ENCODE measurements at regions not wholly inside any gene's neighbourhood (a gene's known extent, or its start where the extent isn't known, plus 50 kb on each side); places are given as distances from the start of the nearest gene placed in this dataset.

DNA sequence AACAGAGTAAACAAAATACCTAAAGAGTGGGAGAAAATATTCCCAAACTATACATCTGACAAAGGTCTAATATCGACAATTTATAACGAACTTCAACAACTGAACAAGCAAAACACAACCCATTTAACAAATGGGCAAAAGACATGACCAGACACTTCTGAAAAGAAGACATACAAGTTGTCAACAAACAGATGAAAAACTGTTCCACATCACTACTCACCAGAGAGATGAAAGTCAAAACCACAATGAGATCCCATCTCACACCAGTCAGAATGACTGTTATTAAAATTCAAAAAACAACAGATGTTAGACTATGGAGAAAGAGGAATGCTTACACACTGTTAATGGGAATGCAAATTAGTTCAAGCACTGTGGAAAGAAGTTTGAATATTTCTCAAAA, 233.8 kb upstream of the EDNRB start:
- ChIA-PET CTCF (interaction anchor here (1.3 kb wide), 1 partner anchor 12 kb away, joined by 4 read pairs; no protein-coding TSS in a partner anchor), POLR2A (no interaction called here)
- no peak overlapping the region for H3K9ac ChIP-seq (ENCODE audit: low read length)
- Mint-ChIP-seq H3K9me3 (ENCODE audit: insufficient read depth) (peaks cover 2% of the 10 kb centered on the region), H3K4me1 (no peaks in the 10 kb centered on the region), H3K27me3 (no peaks in the 10 kb centered on the region), H3K4me3 (no peak overlapping the region), H3K27ac (peak overlapping the region; percentile 13)
- TF ChIP-seq, protein P1, sequence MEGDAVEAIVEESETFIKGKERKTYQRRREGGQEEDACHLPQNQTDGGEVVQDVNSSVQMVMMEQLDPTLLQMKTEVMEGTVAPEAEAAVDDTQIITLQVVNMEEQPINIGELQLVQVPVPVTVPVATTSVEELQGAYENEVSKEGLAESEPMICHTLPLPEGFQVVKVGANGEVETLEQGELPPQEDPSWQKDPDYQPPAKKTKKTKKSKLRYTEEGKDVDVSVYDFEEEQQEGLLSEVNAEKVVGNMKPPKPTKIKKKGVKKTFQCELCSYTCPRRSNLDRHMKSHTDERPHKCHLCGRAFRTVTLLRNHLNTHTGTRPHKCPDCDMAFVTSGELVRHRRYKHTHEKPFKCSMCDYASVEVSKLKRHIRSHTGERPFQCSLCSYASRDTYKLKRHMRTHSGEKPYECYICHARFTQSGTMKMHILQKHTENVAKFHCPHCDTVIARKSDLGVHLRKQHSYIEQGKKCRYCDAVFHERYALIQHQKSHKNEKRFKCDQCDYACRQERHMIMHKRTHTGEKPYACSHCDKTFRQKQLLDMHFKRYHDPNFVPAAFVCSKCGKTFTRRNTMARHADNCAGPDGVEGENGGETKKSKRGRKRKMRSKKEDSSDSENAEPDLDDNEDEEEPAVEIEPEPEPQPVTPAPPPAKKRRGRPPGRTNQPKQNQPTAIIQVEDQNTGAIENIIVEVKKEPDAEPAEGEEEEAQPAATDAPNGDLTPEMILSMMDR (IDR thresholded peaks at IDR 0.05): no peak
- TF ChIP-seq EZH2 (IDR thresholded peaks at IDR 0.05; ENCODE audit: borderline replicate concordance, insufficient read depth, low read depth, low read length, poor library complexity, severe bottlenecking): no peak
- no peak for ATAC-seq (ENCODE audit: low read depth)
- 73% methylated on average over 2 of the region's 2 CpGs for WGBS (ENCODE audit: insufficient coverage)
- intact Hi-C loops (cut with micrococcal nuclease): no loop called here
- H3K4me3 ChIP-seq (ENCODE audit: control extremely low read depth in 1 of 5, extremely low read depth in 1 of 5, insufficient read depth in 1 of 5, low read depth in 2 of 5, low read length in 4 of 5): no peak overlapping the region
- no peak overlapping the region for H3K4me2 ChIP-seq (replicated peaks; ENCODE audit: low read depth, low read length, poor library complexity, severe bottlenecking)
- H3K27me3 ChIP-seq (replicated peaks in 1 of 4; ENCODE audit: control extremely low read depth in 1 of 4, control insufficient read depth in 3 of 4, insufficient read depth in 4 of 4, low read length in 3 of 4): no peaks in the 10 kb centered on the region
- H2AFZ ChIP-seq (ENCODE audit: insufficient read depth, low read depth, low read length, poor library complexity, severe bottlenecking): no peak overlapping the region
- H3K4me1 ChIP-seq (ENCODE audit: control insufficient read depth in 2 of 2, insufficient read depth in 2 of 2, low read length in 2 of 2): no peaks in the 10 kb centered on the region
- no peaks in the 10 kb centered on the region for H3K79me2 ChIP-seq (ENCODE audit: control insufficient read depth, insufficient read depth, low read length)
- no peaks in the 10 kb centered on the region for H4K20me1 ChIP-seq (ENCODE audit: control insufficient read depth, insufficient read depth, low read length, poor library complexity, severe bottlenecking)
- H3K36me3 ChIP-seq (replicated peaks in 1 of 2; ENCODE audit: control extremely low read depth in 1 of 2, control insufficient read depth in 1 of 2, extremely low read depth in 1 of 2, insufficient read depth in 2 of 2, low read length in 1 of 2): no peaks in the 10 kb centered on the region
- no peak overlapping the region for H3K27ac ChIP-seq (ENCODE audit: low read length in 2 of 2)
- no peak for DNase-seq
- peaks cover 0 to 2% (median 0%) of the 10 kb centered on the region in 3 donors for H3K9me3 ChIP-seq (ENCODE audit: control extremely low read depth in 1 of 3, control insufficient read depth in 2 of 3, insufficient read depth in 1 of 3, low read length in 2 of 3)

DNA sequence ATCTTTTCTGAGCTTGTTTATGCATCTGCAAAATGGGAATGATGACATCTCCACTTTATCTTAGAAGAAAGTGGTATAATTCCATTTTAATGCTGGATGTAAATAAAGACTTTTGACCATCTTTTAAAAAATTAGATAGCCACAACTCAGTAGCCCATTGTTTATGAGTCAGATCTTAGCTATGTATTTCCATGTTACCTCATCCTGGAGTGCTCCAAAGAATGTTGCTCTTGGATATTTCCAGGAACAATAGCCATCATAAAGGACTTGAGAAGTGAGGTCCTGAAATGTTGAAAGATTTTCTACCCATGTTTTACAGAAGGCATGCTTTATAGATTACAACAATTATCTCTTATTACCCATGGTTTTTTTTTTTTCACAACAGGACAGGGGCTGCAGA, 229.3 kb upstream of the EDNRB start:
- CTCF ChIA-PET: interaction anchor here (3.3 kb wide), 1 partner anchor 11 kb away, joined by 18 read pairs; no protein-coding TSS in a partner anchor
- H3K9me3 Mint-ChIP-seq (ENCODE audit: insufficient read depth): peaks cover 2% of the 10 kb centered on the region
- DNase-seq: no peak
- H2AFZ ChIP-seq (ENCODE audit: insufficient read depth, low read depth, low read length, poor library complexity, severe bottlenecking): no peak overlapping the region
- no peaks in the 10 kb centered on the region for H3K79me2 ChIP-seq (ENCODE audit: control insufficient read depth, insufficient read depth, low read length)
- H3K4me1 ChIP-seq (ENCODE audit: control insufficient read depth in 2 of 2, insufficient read depth in 2 of 2, low read length in 2 of 2): no peaks in the 10 kb centered on the region
- H3K27ac ChIP-seq (ENCODE audit: low read length in 2 of 2): no peak overlapping the region
- H3K4me1 Mint-ChIP-seq: no peaks in the 10 kb centered on the region
- TF ChIP-seq, protein P1 (IDR thresholded peaks at IDR 0.05): no peak
- TF ChIP-seq EZH2 (IDR thresholded peaks at IDR 0.05; ENCODE audit: borderline replicate concordance, insufficient read depth, low read depth, low read length, poor library complexity, severe bottlenecking): no peak
- POLR2A ChIA-PET: no interaction called here
- no peak for ATAC-seq (ENCODE audit: low read depth)
- H3K9me3 ChIP-seq (ENCODE audit: control extremely low read depth in 1 of 3, control insufficient read depth in 2 of 3, insufficient read depth in 1 of 3, low read length in 2 of 3): no peaks in the 10 kb centered on the region
- no peak overlapping the region for H3K4me3 ChIP-seq (ENCODE audit: control extremely low read depth in 1 of 5, extremely low read depth in 1 of 5, insufficient read depth in 1 of 5, low read depth in 2 of 5, low read length in 4 of 5)
- H3K27me3 Mint-ChIP-seq: peaks cover 2% of the 10 kb centered on the region
- H4K20me1 ChIP-seq (ENCODE audit: control insufficient read depth, insufficient read depth, low read length, poor library complexity, severe bottlenecking): no peaks in the 10 kb centered on the region
- no peak overlapping the region for H3K4me2 ChIP-seq (replicated peaks; ENCODE audit: low read depth, low read length, poor library complexity, severe bottlenecking)
- no peaks in the 10 kb centered on the region for H3K36me3 ChIP-seq (replicated peaks in 1 of 2; ENCODE audit: control extremely low read depth in 1 of 2, control insufficient read depth in 1 of 2, extremely low read depth in 1 of 2, insufficient read depth in 2 of 2, low read length in 1 of 2)
- no peak overlapping the region for H3K4me3 Mint-ChIP-seq
- H3K27ac Mint-ChIP-seq: no peak overlapping the region
- no peak overlapping the region for H3K9ac ChIP-seq (ENCODE audit: low read length)
- H3K27me3 ChIP-seq (replicated peaks in 1 of 4; ENCODE audit: control extremely low read depth in 1 of 4, control insufficient read depth in 3 of 4, insufficient read depth in 4 of 4, low read length in 3 of 4): no peaks in the 10 kb centered on the region
- intact Hi-C loops (cut with micrococcal nuclease): no loop called here

Measured in B cell (primary cell).